SK-N-SH treated with all-trans-retinoic acid at 6 μM for 48 hours (cell line): ENCODE measurements at regions not wholly inside any gene's neighbourhood (a gene's known extent, or its start where the extent isn't known, plus 50 kb on each side); places are given as distances from the start of the nearest gene placed in this dataset.

Experiments
- ATAC-seq: fragments of 200-7000 bp; cut with Tn5 transposase; 3 replicates; pipeline ENCODE4 v1.9.1; 2020; ENCODE audit warnings: mild to moderate bottlenecking, moderate library complexity
- ARNTL ChIP-seq: fragments of 450-650 bp; formaldehyde crosslinking; IDR thresholded peaks from 2 replicates; pipeline ENCODE4 v1.5.0; 2020; ENCODE audit warnings: low read depth, mild to moderate bottlenecking, moderate library complexity, borderline replicate concordance
- BACH2 ChIP-seq: fragments of 250-450 bp; sonication (Bioruptor Pico); IDR thresholded peaks from 2 replicates; pipeline ENCODE4 v1.9.0; 2021; ENCODE audit warnings: mild to moderate bottlenecking, borderline replicate concordance
- CREB5 ChIP-seq: fragments of 250-450 bp; sonication (Bioruptor Pico); IDR thresholded peaks from 2 replicates; pipeline ENCODE4 v1.5.1; 2020; ENCODE audit warnings: low read depth, mild to moderate bottlenecking, moderate library complexity
- CSDC2 ChIP-seq: fragments of 250-450 bp; sonication (Bioruptor Pico); IDR thresholded peaks from 2 replicates; pipeline ENCODE4 v1.5.0; 2020; ENCODE audit warnings: mild to moderate bottlenecking, moderate library complexity
- ESRRG ChIP-seq: fragments of 250-450 bp; sonication (Bioruptor Pico); IDR thresholded peaks from 2 replicates; pipeline ENCODE4 v1.6.1; 2021; ENCODE audit warnings: mild to moderate bottlenecking
- GLIS3 ChIP-seq: fragments of 250-450 bp; sonication (Bioruptor Pico); IDR thresholded peaks from 2 replicates; pipeline ENCODE4 v1.5.0; 2020; ENCODE audit warnings: mild to moderate bottlenecking, moderate library complexity
- ISL1 ChIP-seq: fragments of 250-450 bp; sonication (Bioruptor Pico); IDR thresholded peaks from 2 replicates; pipeline ENCODE4 v2.1.2; 2022; ENCODE audit warnings: mild to moderate bottlenecking, moderate library complexity
- OSR1 ChIP-seq: fragments of 250-450 bp; sonication (Bioruptor Pico); IDR thresholded peaks from 2 replicates; pipeline ENCODE4 v1.8.0; 2022; ENCODE audit warnings: moderate library complexity, mild to moderate bottlenecking, inconsistent platforms
- PATZ1 ChIP-seq: fragments of 250-450 bp; sonication (Bioruptor Pico); IDR thresholded peaks from 2 replicates; pipeline ENCODE4 v1.8.0; 2020; ENCODE audit warnings: mild to moderate bottlenecking, moderate library complexity, borderline replicate concordance
- PPARA ChIP-seq: fragments of 250-450 bp; sonication (Bioruptor Pico); IDR thresholded peaks from 2 replicates; pipeline ENCODE4 v1.5.0; 2020; ENCODE audit warnings: mild to moderate bottlenecking, borderline replicate concordance
- RARB ChIP-seq: fragments of 250-450 bp; sonication (Bioruptor Pico); IDR thresholded peaks from 2 replicates; pipeline ENCODE4 v1.8.0; 2021; ENCODE audit warnings: mild to moderate bottlenecking, moderate library complexity
- SNAI2 ChIP-seq: fragments of 250-450 bp; sonication (Bioruptor Pico); IDR thresholded peaks from 2 replicates; pipeline ENCODE4 v1.5.0; 2020; ENCODE audit warnings: mild to moderate bottlenecking, moderate library complexity
- TCF4 ChIP-seq: fragments of 250-450 bp; sonication (Bioruptor Pico); IDR thresholded peaks from 2 replicates; pipeline ENCODE4 v1.8.0; 2021; ENCODE audit warnings: mild to moderate bottlenecking, moderate library complexity, borderline replicate concordance
- TOX ChIP-seq: fragments of 250-450 bp; sonication (Bioruptor Pico); IDR thresholded peaks from 2 replicates; pipeline ENCODE4 v1.8.0; 2021; ENCODE audit warnings: mild to moderate bottlenecking, moderate library complexity, borderline replicate concordance
- ZC3H10 ChIP-seq: fragments of 250-450 bp; sonication (Bioruptor Pico); IDR thresholded peaks from 2 replicates; pipeline ENCODE4 v1.5.1; 2021; ENCODE audit warnings: mild to moderate bottlenecking, moderate library complexity
- ZFP30 ChIP-seq: fragments of 450-650 bp; formaldehyde crosslinking; IDR thresholded peaks from 2 replicates; pipeline ENCODE4 v1.5.0; 2022; ENCODE audit warnings: mild to moderate bottlenecking, moderate library complexity
- ZNF565 ChIP-seq: fragments of 450-650 bp; formaldehyde crosslinking; conservative IDR thresholded peaks from 2 replicates; pipeline ENCODE4 v1.5.0; 2020; ENCODE audit warnings: low read depth, mild to moderate bottlenecking, moderate library complexity
- ZNF70 ChIP-seq: fragments of 450-650 bp; formaldehyde crosslinking; IDR thresholded peaks from 2 replicates; pipeline ENCODE4 v1.5.0; 2020; ENCODE audit warnings: mild to moderate bottlenecking, moderate library complexity
- ZNF8 ChIP-seq: fragments of 450-650 bp; formaldehyde crosslinking; IDR thresholded peaks from 2 replicates; pipeline ENCODE4 v1.5.0; 2020; ENCODE audit warnings: mild to moderate bottlenecking, moderate library complexity
- TF ChIP-seq, protein P1 (sequence below): fragments of 250-450 bp; sonication (Bioruptor Pico); IDR thresholded peaks from 2 replicates; pipeline ENCODE4 v1.8.0; 2021; ENCODE audit warnings: low read depth, mild to moderate bottlenecking, moderate library complexity, borderline replicate concordance
- TF ChIP-seq, protein P2 (sequence below): fragments of 250-450 bp; sonication (Bioruptor Pico); IDR thresholded peaks from 2 replicates; pipeline ENCODE4 v1.5.1; 2021; ENCODE audit warnings: mild to moderate bottlenecking, moderate library complexity

DNA sequence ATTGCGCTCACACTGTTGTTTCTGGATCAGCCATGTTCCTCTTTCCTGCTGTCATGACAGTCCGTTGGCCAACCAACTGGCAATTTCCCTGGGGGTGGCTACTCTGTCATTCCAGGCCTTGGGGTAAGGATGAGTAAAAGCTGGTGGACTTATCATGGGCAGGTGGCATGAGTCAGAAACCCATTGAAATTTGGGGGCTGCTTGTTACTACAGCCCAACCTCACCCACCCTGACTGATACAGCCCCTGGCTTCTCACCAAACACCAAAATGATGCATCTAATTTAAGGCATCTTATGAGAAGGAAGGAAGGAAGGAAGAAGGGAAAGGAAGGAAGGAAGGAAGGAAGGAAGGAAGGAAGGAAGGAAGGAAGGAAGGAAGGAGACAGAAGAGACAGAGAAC is 53.9 kb upstream of the CRHR1 start:
- TF ChIP-seq OSR1 (CRISPR knock-in tag), result no peak
- TF ChIP-seq ZNF8 (CRISPR knock-in tag), result no peak
- TF ChIP-seq, protein P1, sequence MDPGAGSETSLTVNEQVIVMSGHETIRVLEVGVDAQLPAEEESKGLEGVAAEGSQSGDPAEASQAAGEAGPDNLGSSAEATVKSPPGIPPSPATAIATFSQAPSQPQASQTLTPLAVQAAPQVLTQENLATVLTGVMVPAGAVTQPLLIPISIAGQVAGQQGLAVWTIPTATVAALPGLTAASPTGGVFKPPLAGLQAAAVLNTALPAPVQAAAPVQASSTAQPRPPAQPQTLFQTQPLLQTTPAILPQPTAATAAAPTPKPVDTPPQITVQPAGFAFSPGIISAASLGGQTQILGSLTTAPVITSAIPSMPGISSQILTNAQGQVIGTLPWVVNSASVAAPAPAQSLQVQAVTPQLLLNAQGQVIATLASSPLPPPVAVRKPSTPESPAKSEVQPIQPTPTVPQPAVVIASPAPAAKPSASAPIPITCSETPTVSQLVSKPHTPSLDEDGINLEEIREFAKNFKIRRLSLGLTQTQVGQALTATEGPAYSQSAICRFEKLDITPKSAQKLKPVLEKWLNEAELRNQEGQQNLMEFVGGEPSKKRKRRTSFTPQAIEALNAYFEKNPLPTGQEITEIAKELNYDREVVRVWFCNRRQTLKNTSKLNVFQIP (CRISPR knock-in tag), result no peak
- no peak for TF ChIP-seq SNAI2 (CRISPR knock-in tag)
- no peak for TF ChIP-seq BACH2 (CRISPR knock-in tag)
- no peak for TF ChIP-seq ZNF565
- no peak for TF ChIP-seq TCF4 (CRISPR knock-in tag)
- no peak for TF ChIP-seq TOX (CRISPR knock-in tag)
- TF ChIP-seq ESRRG (CRISPR knock-in tag), result no peak
- ATAC-seq, result no peak

- TF ChIP-seq ZFP30 (CRISPR knock-in tag) (no peak), ZNF70 (CRISPR knock-in tag) (no peak), ISL1 (CRISPR knock-in tag) (no peak), ZNF8 (CRISPR knock-in tag) (no peak), GLIS3 (CRISPR knock-in tag) (no peak), PATZ1 (CRISPR knock-in tag) (no peak), ZNF565 (no peak), ARNTL (no peak), PPARA (CRISPR knock-in tag) (no peak), TOX (CRISPR knock-in tag) (no peak)
- TF ChIP-seq, protein P2, sequence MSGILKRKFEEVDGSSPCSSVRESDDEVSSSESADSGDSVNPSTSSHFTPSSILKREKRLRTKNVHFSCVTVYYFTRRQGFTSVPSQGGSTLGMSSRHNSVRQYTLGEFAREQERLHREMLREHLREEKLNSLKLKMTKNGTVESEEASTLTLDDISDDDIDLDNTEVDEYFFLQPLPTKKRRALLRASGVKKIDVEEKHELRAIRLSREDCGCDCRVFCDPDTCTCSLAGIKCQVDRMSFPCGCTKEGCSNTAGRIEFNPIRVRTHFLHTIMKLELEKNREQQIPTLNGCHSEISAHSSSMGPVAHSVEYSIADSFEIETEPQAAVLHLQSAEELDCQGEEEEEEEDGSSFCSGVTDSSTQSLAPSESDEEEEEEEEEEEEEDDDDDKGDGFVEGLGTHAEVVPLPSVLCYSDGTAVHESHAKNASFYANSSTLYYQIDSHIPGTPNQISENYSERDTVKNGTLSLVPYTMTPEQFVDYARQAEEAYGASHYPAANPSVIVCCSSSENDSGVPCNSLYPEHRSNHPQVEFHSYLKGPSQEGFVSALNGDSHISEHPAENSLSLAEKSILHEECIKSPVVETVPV, result no peak
- TF ChIP-seq, all 23 proteins: peak for 0
- no peak for ATAC-seq
Measured at GRCh38 chr17:45731459-45731858, 52.7 kb upstream of the CRHR1 start.

GRCh38 chr17:45732926-45733505 is 51.1 kb upstream of the CRHR1 start:
- no peak for TF ChIP-seq ZNF8 (CRISPR knock-in tag)
- TF ChIP-seq ZNF70 (CRISPR knock-in tag), result no peak
- no peak for ATAC-seq

DNA sequence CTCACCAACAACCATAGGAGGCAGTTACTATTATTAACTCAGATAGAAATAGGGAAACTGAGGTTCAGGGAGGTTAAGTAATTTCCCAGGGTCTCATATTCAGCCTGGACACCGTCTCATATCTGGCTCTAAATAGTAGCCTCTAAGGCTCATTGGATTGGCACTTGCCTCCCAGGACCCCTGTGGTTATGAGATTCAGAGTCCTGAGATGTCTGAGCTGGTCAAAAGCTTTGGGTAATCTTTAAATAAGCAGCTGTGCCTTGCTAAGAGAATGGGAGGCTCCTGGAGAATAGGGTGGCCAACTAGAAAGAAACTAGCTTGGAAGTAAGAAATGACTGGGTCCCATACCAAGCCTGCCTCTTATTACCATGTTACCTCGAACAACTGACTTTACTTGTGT is 50.3 kb upstream of the CRHR1 start:
- TF ChIP-seq CREB5 (no peak), PPARA (CRISPR knock-in tag) (no peak), TOX (CRISPR knock-in tag) (no peak), ZC3H10 (no peak), CSDC2 (CRISPR knock-in tag) (no peak), ESRRG (CRISPR knock-in tag) (no peak), ISL1 (CRISPR knock-in tag) (no peak), SNAI2 (CRISPR knock-in tag) (no peak), PATZ1 (CRISPR knock-in tag) (no peak), BACH2 (CRISPR knock-in tag) (no peak), TCF4 (CRISPR knock-in tag) (no peak), RARB (no peak), ZFP30 (CRISPR knock-in tag) (no peak)
- TF ChIP-seq, protein P2, result no peak
- ATAC-seq, result no peak
